ENCODE measurements at regions not wholly inside any gene's neighbourhood (a gene's known extent, or its start where the extent isn't known, plus 50 kb on each side); places are given as distances from the start of the nearest gene placed in this dataset.

DNA sequence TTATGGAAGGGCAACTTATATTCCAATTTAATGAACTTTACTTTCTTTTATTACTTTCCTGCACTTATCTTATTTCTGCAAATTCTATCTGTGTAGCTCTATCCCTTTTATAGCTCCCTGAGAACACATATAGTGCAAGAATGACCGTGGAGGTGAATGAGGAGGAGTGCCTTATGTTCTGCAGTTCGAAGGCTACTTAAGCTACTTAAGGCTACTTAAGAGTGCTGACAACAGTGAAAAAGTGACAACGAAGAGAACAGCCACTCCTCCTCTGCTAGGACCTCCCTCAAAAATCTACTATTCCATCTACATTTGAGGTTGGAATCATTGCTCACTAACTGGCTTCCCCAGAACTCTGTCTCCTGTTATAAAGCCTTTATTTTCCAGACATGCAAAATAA, 1365.7 kb upstream of the C9orf72 start:
- TF ChIP-seq CEBPB (IDR thresholded peaks at IDR 0.05; ENCODE audit: low read depth, low read length) (no peak), SMC3 (IDR thresholded peaks at IDR 0.05; ENCODE audit: low read depth, low read length) (no peak), RAD21 (IDR thresholded peaks at IDR 0.05; ENCODE audit: low read length) (no peak), USF2 (IDR thresholded peaks at IDR 0.05; ENCODE audit: low read depth, low read length) (no peak), NFE2L2 (IDR thresholded peaks at IDR 0.05; ENCODE audit: low read depth, low read length) (no peak), CHD1 (IDR thresholded peaks at IDR 0.05; ENCODE audit: low read depth, low read length) (no peak), POLR2A (IDR thresholded peaks at IDR 0.05; ENCODE audit: low read depth, low read length) (no peak)
- TF ChIP-seq, protein P1, sequence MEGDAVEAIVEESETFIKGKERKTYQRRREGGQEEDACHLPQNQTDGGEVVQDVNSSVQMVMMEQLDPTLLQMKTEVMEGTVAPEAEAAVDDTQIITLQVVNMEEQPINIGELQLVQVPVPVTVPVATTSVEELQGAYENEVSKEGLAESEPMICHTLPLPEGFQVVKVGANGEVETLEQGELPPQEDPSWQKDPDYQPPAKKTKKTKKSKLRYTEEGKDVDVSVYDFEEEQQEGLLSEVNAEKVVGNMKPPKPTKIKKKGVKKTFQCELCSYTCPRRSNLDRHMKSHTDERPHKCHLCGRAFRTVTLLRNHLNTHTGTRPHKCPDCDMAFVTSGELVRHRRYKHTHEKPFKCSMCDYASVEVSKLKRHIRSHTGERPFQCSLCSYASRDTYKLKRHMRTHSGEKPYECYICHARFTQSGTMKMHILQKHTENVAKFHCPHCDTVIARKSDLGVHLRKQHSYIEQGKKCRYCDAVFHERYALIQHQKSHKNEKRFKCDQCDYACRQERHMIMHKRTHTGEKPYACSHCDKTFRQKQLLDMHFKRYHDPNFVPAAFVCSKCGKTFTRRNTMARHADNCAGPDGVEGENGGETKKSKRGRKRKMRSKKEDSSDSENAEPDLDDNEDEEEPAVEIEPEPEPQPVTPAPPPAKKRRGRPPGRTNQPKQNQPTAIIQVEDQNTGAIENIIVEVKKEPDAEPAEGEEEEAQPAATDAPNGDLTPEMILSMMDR (conservative IDR thresholded peaks at IDR 0.05; ENCODE audit: low read depth, low read length), result no peak
